ENCODE measurements at regions not wholly inside any gene's neighbourhood (a gene's known extent, or its start where the extent isn't known, plus 50 kb on each side); places are given as distances from the start of the nearest gene placed in this dataset.

- DNase-seq (ENCODE audit: low read depth): no peak
Measured at GRCh38 chr1:218679988-218680748, 335.0 kb downstream of the TGFB2 start.

- peak; percentile 27 for DNase-seq (ENCODE audit: low read depth)
Measured at GRCh38 chr1:218683242-218683641, 338.1 kb downstream of the TGFB2 start.

- peak; percentile 79 for DNase-seq (ENCODE audit: low read depth)
Measured at GRCh38 chr1:218686258-218686657, 341.1 kb downstream of the TGFB2 start.

- no peak for DNase-seq (ENCODE audit: low read depth)
Measured at GRCh38 chr1:218686761-218687160, 341.6 kb downstream of the TGFB2 start.

GRCh38 chr1:218692808-218693207 lies 347.7 kb downstream of the TGFB2 start:
- no peak for DNase-seq (ENCODE audit: low read depth)

- DNase-seq (ENCODE audit: low read depth): no peak
Measured at GRCh38 chr1:218693599-218693998, 348.5 kb downstream of the TGFB2 start.

GRCh38 chr1:218694085-218694484 lies 348.9 kb downstream of the TGFB2 start:
- no peak for DNase-seq (ENCODE audit: low read depth)

GRCh38 chr1:218694636-218695035 lies 349.5 kb downstream of the TGFB2 start:
- no peak for DNase-seq (ENCODE audit: low read depth)

GRCh38 chr1:218695525-218695924 lies 350.4 kb downstream of the TGFB2 start:
- DNase-seq (ENCODE audit: low read depth): no peak

GRCh38 chr1:218698141-218698540 lies 353.0 kb downstream of the TGFB2 start:
- DNase-seq (ENCODE audit: low read depth): no peak

GRCh38 chr1:218699421-218699820 lies 354.3 kb downstream of the TGFB2 start:
- no peak for DNase-seq (ENCODE audit: low read depth)

- no peak for DNase-seq (ENCODE audit: low read depth)
Measured at GRCh38 chr1:218699865-218700264, 354.7 kb downstream of the TGFB2 start.

GRCh38 chr1:218700666-218701065 lies 355.5 kb downstream of the TGFB2 start:
- no peak for DNase-seq (ENCODE audit: low read depth)

GRCh38 chr1:218701131-218701530 lies 356.0 kb downstream of the TGFB2 start:
- no peak for DNase-seq (ENCODE audit: low read depth)

GRCh38 chr1:218702775-218703174 lies 357.6 kb downstream of the TGFB2 start:
- DNase-seq (ENCODE audit: low read depth): no peak

- no peak for DNase-seq (ENCODE audit: low read depth)
Measured at GRCh38 chr1:218703836-218704235, 358.7 kb downstream of the TGFB2 start.

- DNase-seq (ENCODE audit: low read depth): peak; percentile 68
Measured at GRCh38 chr1:218705391-218705790, 360.3 kb downstream of the TGFB2 start.

- DNase-seq (ENCODE audit: low read depth): peak; percentile 98
Measured at GRCh38 chr1:218705911-218706893, 361.1 kb downstream of the TGFB2 start.

- peak; percentile 41 for DNase-seq (ENCODE audit: low read depth)
Measured at GRCh38 chr1:218711001-218711400, 365.9 kb downstream of the TGFB2 start.

GRCh38 chr1:218711884-218712674 lies 366.9 kb downstream of the TGFB2 start:
- DNase-seq (ENCODE audit: low read depth): peak; percentile 48

GRCh38 chr1:218712677-218713076 lies 367.5 kb downstream of the TGFB2 start:
- DNase-seq (ENCODE audit: low read depth): no peak

Measured in ELR (cell line).